Kidney (tissue), 13 donors: ENCODE measurements at regions not wholly inside any gene's neighbourhood (a gene's known extent, or its start where the extent isn't known, plus 50 kb on each side); places are given as distances from the start of the nearest gene placed in this dataset.

ENCODE experiments used
- DNase-seq, 5 donors: peaks; one replicate each; pipeline ENCODE4 v3.0.0-alpha.2; 2013 to 2020
- FAIRE-seq: peaks from 2 replicates; lab custom pipeline; 2012; peaks lifted over from hg19 to GRCh38; lab: Jason Lieb, UNC
- H3K27ac ChIP-seq, 2 donors: one replicate each; pipeline ENCODE4 v1.7.0; 2013; ENCODE audit warnings: low read depth in 2 of 2, low read length in 2 of 2, inconsistent platforms in 1 of 2
- H3K27me3 ChIP-seq: one replicate; pipeline ENCODE4 v1.7.1; 2013; ENCODE audit warnings: low read length, inconsistent platforms; ENCODE audit not compliant: control insufficient read depth, insufficient read depth
- H3K36me3 ChIP-seq, 3 donors: one replicate each; pipeline versions ENCODE4 v1.7.0 to v1.7.1; 2013; ENCODE audit warnings: low read length in 3 of 3, control low read depth in 1 of 3, inconsistent platforms in 1 of 3; ENCODE audit not compliant: insufficient read depth in 3 of 3, control insufficient read depth in 2 of 3
- H3K4me1 ChIP-seq, 3 donors: one replicate each; pipeline versions ENCODE4 v1.7.0 to v1.7.1; 2013; ENCODE audit warnings: low read length in 3 of 3, inconsistent platforms in 1 of 3, low read depth in 1 of 3; ENCODE audit not compliant: control insufficient read depth in 2 of 3, insufficient read depth in 2 of 3
- H3K4me3 ChIP-seq, 3 donors: one replicate each; pipeline versions ENCODE4 v1.7.0 to v1.8.1; 2013; ENCODE audit warnings: low read length in 3 of 3, control low read depth in 1 of 3, inconsistent platforms in 1 of 3
- H3K9ac ChIP-seq, 3 donors: one replicate each; pipeline versions ENCODE4 v1.7.0 to v1.7.1; 2013; ENCODE audit warnings: low read length in 3 of 3, control low read depth in 1 of 3, inconsistent platforms in 1 of 3
- H3K9me3 ChIP-seq, 3 donors: one replicate each; pipeline versions ENCODE4 v1.7.0 to v1.7.1; 2013; ENCODE audit warnings: low read length in 3 of 3, control low read depth in 1 of 3, inconsistent platforms in 1 of 3; ENCODE audit not compliant: control insufficient read depth in 2 of 3, insufficient read depth in 1 of 3
- CTCF ChIP-seq: IDR thresholded peaks from 3 replicates; pipeline ENCODE4 v1.5.1; 2012; ENCODE audit warnings: mild to moderate bottlenecking, moderate library complexity, borderline replicate concordance; ENCODE audit not compliant: insufficient read depth; ENCODE audit errors: extremely low read depth
- intact Hi-C: fragments of 100-400 bp; cut with DNase I; formaldehyde crosslinking; loops from one replicate; pipeline ENCODE4 v1.11.1; 2022
- donor health status: control.
- donor health status: control.
- donor health status: control.
- donor health status: control.
- donor health status: control.
- donor health status: DM: yes; HTN: yes; CAD: no.
- donor health status: Normal renal cell carcinoma (clear cell type).

GRCh38 chr14:28001002-28001401 lies 765.6 kb upstream of the FOXG1 start:
- H3K9me3 ChIP-seq, result no peaks in the 10 kb centered on the region
- no peak for FAIRE-seq
- no peak overlapping the region for H3K27ac ChIP-seq
- H3K4me3 ChIP-seq, result no peak overlapping the region
- H3K27me3 ChIP-seq, result no peaks in the 10 kb centered on the region
- no peaks in the 10 kb centered on the region for H3K36me3 ChIP-seq
- intact Hi-C loops, result no loop called here
- no peaks in the 10 kb centered on the region for H3K4me1 ChIP-seq
- TF ChIP-seq CTCF, result no peak
- H3K9ac ChIP-seq, result no peak overlapping the region
- DNase-seq, result no peak

- intact Hi-C loops, result no loop called here
Observed at GRCh38 chr14:28012629-28013415, 753.8 kb upstream of the FOXG1 start.

GRCh38 chr14:28020112-28020511 lies 746.5 kb upstream of the FOXG1 start:
- TF ChIP-seq CTCF, result no peak
- DNase-seq, result no peak
- Histone ChIP-seq H3K36me3 (no peaks in the 10 kb centered on the region), H3K4me3 (no peak overlapping the region), H3K27me3 (no peaks in the 10 kb centered on the region), H3K9me3 (no peaks in the 10 kb centered on the region), H3K27ac (no peak overlapping the region), H3K4me1 (no peaks in the 10 kb centered on the region), H3K9ac (no peak overlapping the region)
- intact Hi-C loops, result no loop called here
- no peak for FAIRE-seq

More at GRCh38 chr14:28012629-28013415, 753.8 kb upstream of the FOXG1 start:
- TF ChIP-seq CTCF, result no peak
- no peaks in the 10 kb centered on the region for H3K27me3 ChIP-seq
- no peak overlapping the region for H3K4me3 ChIP-seq
- DNase-seq, result no peak
- no peak overlapping the region for H3K9ac ChIP-seq
- H3K9me3 ChIP-seq, result peaks cover 0 to 2% (median 0%) of the 10 kb centered on the region in 3 donors
- no peak overlapping the region for H3K27ac ChIP-seq
- no peaks in the 10 kb centered on the region for H3K4me1 ChIP-seq
- H3K36me3 ChIP-seq, result no peaks in the 10 kb centered on the region
- FAIRE-seq, result no peak

- Histone ChIP-seq H3K4me3 (no peak overlapping the region), H3K27me3 (no peaks in the 10 kb centered on the region), H3K27ac (no peak overlapping the region), H3K9ac (no peak overlapping the region), H3K9me3 (no peaks in the 10 kb centered on the region), H3K4me1 (no peaks in the 10 kb centered on the region), H3K36me3 (no peaks in the 10 kb centered on the region)
- intact Hi-C loops, result no loop called here
- no peak for TF ChIP-seq CTCF
- FAIRE-seq, result no peak
- no peak for DNase-seq
Observed at GRCh38 chr14:28023853-28024252, 742.7 kb upstream of the FOXG1 start.
